ENCODE measurements at regions not wholly inside any gene's neighbourhood (a gene's known extent, or its start where the extent isn't known, plus 50 kb on each side); places are given as distances from the start of the nearest gene placed in this dataset.

DNA sequence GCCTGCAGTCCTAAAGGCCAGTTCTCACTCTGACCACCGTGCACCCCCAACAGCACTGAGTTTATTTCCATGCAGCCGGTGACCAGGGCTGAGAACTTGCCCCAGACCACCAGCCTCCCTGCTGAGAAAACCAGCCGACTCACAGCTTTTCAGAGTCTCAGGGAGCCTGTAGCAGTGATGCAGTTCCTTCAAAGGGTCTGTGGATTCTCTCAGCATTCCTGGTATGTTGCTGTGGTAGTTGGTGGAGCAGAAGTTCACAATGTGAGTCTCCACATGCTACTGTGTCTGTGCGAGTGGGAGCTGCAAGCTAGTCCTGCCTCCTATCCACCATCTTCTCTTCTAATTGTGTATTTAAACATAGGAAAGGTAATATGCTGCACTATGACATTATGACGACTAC is 254.9 kb upstream of the KLF12 start:
- Histone ChIP-seq H3K9me3 (no peaks in the 10 kb centered on the region), H3K79me2 (ENCODE audit: insufficient read depth) (no peaks in the 10 kb centered on the region), H2AFZ (ENCODE audit: low read depth) (no peak overlapping the region), H3K4me1 (ENCODE audit: control insufficient read depth in 1 of 2, insufficient read depth in 2 of 2, low read depth in 1 of 2, low read length in 1 of 2) (no peaks in the 10 kb centered on the region), H3K27ac (ENCODE audit: low read depth in 2 of 2, low read length in 1 of 2) (no peak overlapping the region), H3K27me3 (ENCODE audit: insufficient read depth) (no peaks in the 10 kb centered on the region), H3K36me3 (replicated peaks in 1 of 2; ENCODE audit: control insufficient read depth in 1 of 2, insufficient read depth in 2 of 2, low read length in 1 of 2) (no peaks in the 10 kb centered on the region), H3K9ac (no peak overlapping the region), H4K20me1 (ENCODE audit: insufficient read depth) (no peaks in the 10 kb centered on the region), H3K4me2 (no peak overlapping the region), H3K4me3 (ENCODE audit: low read depth in 2 of 2, low read length in 1 of 2) (no peak overlapping the region), H3K9me2 (no peaks in the 10 kb centered on the region), H3F3A (replicated peaks; ENCODE audit: insufficient read depth) (no peaks in the 10 kb centered on the region)
- ChIA-PET CTCF (no interaction called here), POLR2A (no interaction called here)
- DNase-seq, result no peak
- WGBS (ENCODE audit: low lambda C conversion rate), result 39% methylated on average over 2 of the region's 5 CpGs
- TF ChIP-seq SMC3 (IDR thresholded peaks at IDR 0.05; ENCODE audit: low read depth, low read length), result no peak
- TF ChIP-seq JUND (IDR thresholded peaks at IDR 0.05), result no peak
- TF ChIP-seq, protein P1, sequence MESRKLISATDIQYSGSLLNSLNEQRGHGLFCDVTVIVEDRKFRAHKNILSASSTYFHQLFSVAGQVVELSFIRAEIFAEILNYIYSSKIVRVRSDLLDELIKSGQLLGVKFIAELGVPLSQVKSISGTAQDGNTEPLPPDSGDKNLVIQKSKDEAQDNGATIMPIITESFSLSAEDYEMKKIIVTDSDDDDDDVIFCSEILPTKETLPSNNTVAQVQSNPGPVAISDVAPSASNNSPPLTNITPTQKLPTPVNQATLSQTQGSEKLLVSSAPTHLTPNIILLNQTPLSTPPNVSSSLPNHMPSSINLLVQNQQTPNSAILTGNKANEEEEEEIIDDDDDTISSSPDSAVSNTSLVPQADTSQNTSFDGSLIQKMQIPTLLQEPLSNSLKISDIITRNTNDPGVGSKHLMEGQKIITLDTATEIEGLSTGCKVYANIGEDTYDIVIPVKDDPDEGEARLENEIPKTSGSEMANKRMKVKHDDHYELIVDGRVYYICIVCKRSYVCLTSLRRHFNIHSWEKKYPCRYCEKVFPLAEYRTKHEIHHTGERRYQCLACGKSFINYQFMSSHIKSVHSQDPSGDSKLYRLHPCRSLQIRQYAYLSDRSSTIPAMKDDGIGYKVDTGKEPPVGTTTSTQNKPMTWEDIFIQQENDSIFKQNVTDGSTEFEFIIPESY (IDR thresholded peaks at IDR 0.05; ENCODE audit: borderline replicate concordance, low read depth), result no peak
- no peak for TF ChIP-seq USF1 (IDR thresholded peaks at IDR 0.05; ENCODE audit: borderline replicate concordance, low read depth)
- no peak for TF ChIP-seq RCOR1 (IDR thresholded peaks at IDR 0.05; ENCODE audit: low read length)
- TF ChIP-seq TEAD4 (IDR thresholded peaks at IDR 0.05; ENCODE audit: borderline replicate concordance, insufficient read depth), result no peak
- TF ChIP-seq MAX (IDR thresholded peaks at IDR 0.05; ENCODE audit: low read depth), result no peak
- no peak for TF ChIP-seq EP300 (IDR thresholded peaks at IDR 0.05; ENCODE audit: borderline replicate concordance in 1 of 2, low read depth in 1 of 2, low read length in 1 of 2)
- TF ChIP-seq GABPA (IDR thresholded peaks at IDR 0.05; ENCODE audit: low read depth), result no peak
- TF ChIP-seq GATA2 (CRISPR knock-in tag; IDR thresholded peaks at IDR 0.05), result no peak
- TF ChIP-seq RFX5 (IDR thresholded peaks at IDR 0.05; ENCODE audit: low read length), result no peak

DNA sequence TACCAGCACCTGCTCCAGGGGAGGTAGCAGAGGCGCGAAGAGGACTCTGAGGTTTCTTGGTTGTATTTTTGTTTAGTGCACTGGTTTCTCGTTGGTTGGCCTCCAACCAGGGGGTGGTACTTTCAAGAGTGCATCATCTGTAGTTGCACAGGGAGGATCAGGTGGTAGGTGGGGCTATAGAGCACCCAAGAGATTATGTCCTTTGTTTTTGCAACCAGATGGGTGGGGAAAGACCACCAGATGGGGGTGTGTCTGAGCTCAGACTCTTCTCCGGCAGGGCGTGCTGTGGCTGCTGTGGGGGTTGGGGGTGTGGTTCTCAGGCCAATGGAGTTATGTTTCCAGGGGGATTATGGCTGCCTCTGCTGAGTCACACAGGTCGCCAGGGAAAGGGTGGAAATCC is 254.4 kb upstream of the KLF12 start:
- no peak for TF ChIP-seq JUND (IDR thresholded peaks at IDR 0.05)
- no peak for TF ChIP-seq FOXJ3 (CRISPR knock-in tag; IDR thresholded peaks at IDR 0.05)
- no peaks in the 10 kb centered on the region for H4K20me1 ChIP-seq (ENCODE audit: insufficient read depth)
- POLR2A ChIA-PET, result no interaction called here
- H3K27me3 ChIP-seq (ENCODE audit: insufficient read depth), result no peaks in the 10 kb centered on the region
- no peaks in the 10 kb centered on the region for H3K9me3 ChIP-seq
- H3K9me2 ChIP-seq, result no peaks in the 10 kb centered on the region
- H3K4me1 ChIP-seq (ENCODE audit: control insufficient read depth in 1 of 2, insufficient read depth in 2 of 2, low read depth in 1 of 2, low read length in 1 of 2), result no peaks in the 10 kb centered on the region
- H3K4me3 ChIP-seq (ENCODE audit: low read depth in 2 of 2, low read length in 1 of 2), result no peak overlapping the region
- H3K9ac ChIP-seq, result no peak overlapping the region
- no peaks in the 10 kb centered on the region for H3K36me3 ChIP-seq (replicated peaks in 1 of 2; ENCODE audit: control insufficient read depth in 1 of 2, insufficient read depth in 2 of 2, low read length in 1 of 2)
- H3K27ac ChIP-seq (ENCODE audit: low read depth in 2 of 2, low read length in 1 of 2), result no peak overlapping the region
- CTCF ChIA-PET, result no interaction called here
- WGBS (ENCODE audit: low lambda C conversion rate), result 70% methylated on average over 6 of the region's 6 CpGs
- no peak for DNase-seq
- no peaks in the 10 kb centered on the region for H3F3A ChIP-seq (replicated peaks; ENCODE audit: insufficient read depth)
- H2AFZ ChIP-seq (ENCODE audit: low read depth), result no peak overlapping the region
- H3K79me2 ChIP-seq (ENCODE audit: insufficient read depth), result no peaks in the 10 kb centered on the region
- H3K4me2 ChIP-seq, result no peak overlapping the region
